Uterus (tissue), 3 donors: ENCODE measurements at regions not wholly inside any gene's neighbourhood (a gene's known extent, or its start where the extent isn't known, plus 50 kb on each side); places are given as distances from the start of the nearest gene placed in this dataset.

Experiments used
- DNase-seq, 2 donors: peaks; one replicate each; pipeline ENCODE4 v3.0.0-alpha.2; 2019 to 2020
- H3K27ac ChIP-seq, 2 donors: fragments of 200-600 bp; sonication (generic); 1 replicate in 1 of 2; 2 replicates in 1 of 2; pipeline ENCODE4 v1.5.1; 2016 to 2018
- H3K27me3 ChIP-seq, 2 donors: fragments of 200-600 bp; sonication (generic); one replicate each; pipeline ENCODE4 v1.5.1; 2018 to 2019; ENCODE audit warnings: control low read depth in 1 of 2
- H3K36me3 ChIP-seq, 2 donors: fragments of 200-600 bp; sonication (generic); one replicate each; pipeline ENCODE4 v1.5.1; 2019; ENCODE audit warnings: control low read depth in 1 of 2
- H3K4me1 ChIP-seq, 2 donors: fragments of 200-600 bp; sonication (generic); one replicate each; pipeline ENCODE4 v1.5.1; 2018 to 2019; ENCODE audit warnings: control low read depth in 1 of 2
- H3K4me3 ChIP-seq, 2 donors: fragments of 200-600 bp; sonication (generic); 1 replicate in 1 of 2; 2 replicates in 1 of 2; pipeline ENCODE4 v1.5.1; 2018 to 2019; ENCODE audit warnings: mild to moderate bottlenecking in 1 of 2
- H3K9me3 ChIP-seq, 2 donors: fragments of 200-600 bp; sonication (generic); one replicate each; pipeline ENCODE4 v1.5.1; 2019; ENCODE audit warnings: control low read depth in 1 of 2
- POLR2A ChIP-seq, 2 donors: fragments of 450-650 bp; IDR thresholded peaks; one replicate each; pipeline ENCODE4 v1.6.1; 2016; ENCODE audit warnings: antibody characterized with exemption in 2 of 2, mild to moderate bottlenecking in 1 of 2, moderate library complexity in 1 of 2
- intact Hi-C: fragments of 100-400 bp; cut with DNase I; formaldehyde crosslinking; loops from one replicate; pipeline ENCODE4 v1.15.1; 2023; ENCODE audit warnings: low total_unique reads
- TF ChIP-seq, protein P1 (sequence below), 4 experiments: fragments of 200-600 bp in 2 of 4; fragments of 450-650 bp in 2 of 4; sonication (generic) in 2 of 4; IDR thresholded peaks; one replicate each; pipeline ENCODE4 v1.5.1; 2016 to 2019; ENCODE audit warnings: antibody characterized with exemption in 4 of 4, mild to moderate bottlenecking in 2 of 4, moderate library complexity in 1 of 4
- donor health status: DM: yes; HTN: yes; CAD: no.

DNA sequence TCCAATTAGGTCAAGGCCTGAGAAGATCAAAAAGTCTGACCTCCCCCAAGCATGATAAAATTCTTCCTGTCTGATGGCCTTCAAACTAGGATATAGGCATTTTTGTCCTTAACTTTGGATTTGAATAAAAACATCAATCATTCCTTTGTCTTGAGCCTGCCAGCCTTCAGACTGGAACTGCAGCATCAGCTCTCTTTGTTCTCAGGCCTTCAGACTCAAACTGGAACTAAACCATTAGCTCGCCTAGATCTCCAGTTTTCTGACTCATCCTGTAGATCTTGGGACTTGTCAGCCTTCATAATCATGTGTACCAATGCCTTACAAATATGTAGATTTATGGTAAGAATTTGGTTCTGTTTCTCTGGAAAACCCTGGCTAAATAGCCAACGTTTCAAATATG is 721.7 kb downstream of the GALC start:
- no peak overlapping the region for H3K27ac ChIP-seq
- TF ChIP-seq, protein P1, sequence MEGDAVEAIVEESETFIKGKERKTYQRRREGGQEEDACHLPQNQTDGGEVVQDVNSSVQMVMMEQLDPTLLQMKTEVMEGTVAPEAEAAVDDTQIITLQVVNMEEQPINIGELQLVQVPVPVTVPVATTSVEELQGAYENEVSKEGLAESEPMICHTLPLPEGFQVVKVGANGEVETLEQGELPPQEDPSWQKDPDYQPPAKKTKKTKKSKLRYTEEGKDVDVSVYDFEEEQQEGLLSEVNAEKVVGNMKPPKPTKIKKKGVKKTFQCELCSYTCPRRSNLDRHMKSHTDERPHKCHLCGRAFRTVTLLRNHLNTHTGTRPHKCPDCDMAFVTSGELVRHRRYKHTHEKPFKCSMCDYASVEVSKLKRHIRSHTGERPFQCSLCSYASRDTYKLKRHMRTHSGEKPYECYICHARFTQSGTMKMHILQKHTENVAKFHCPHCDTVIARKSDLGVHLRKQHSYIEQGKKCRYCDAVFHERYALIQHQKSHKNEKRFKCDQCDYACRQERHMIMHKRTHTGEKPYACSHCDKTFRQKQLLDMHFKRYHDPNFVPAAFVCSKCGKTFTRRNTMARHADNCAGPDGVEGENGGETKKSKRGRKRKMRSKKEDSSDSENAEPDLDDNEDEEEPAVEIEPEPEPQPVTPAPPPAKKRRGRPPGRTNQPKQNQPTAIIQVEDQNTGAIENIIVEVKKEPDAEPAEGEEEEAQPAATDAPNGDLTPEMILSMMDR (IDR thresholded peaks at IDR 0.05): no peak
- TF ChIP-seq POLR2A (IDR thresholded peaks at IDR 0.05): no peak
- no peaks in the 10 kb centered on the region for H3K36me3 ChIP-seq
- no peaks in the 10 kb centered on the region for H3K9me3 ChIP-seq
- H3K4me3 ChIP-seq: no peak overlapping the region
- no peak for DNase-seq
- H3K4me1 ChIP-seq: no peaks in the 10 kb centered on the region
- intact Hi-C loops: no loop called here
- H3K27me3 ChIP-seq: no peaks in the 10 kb centered on the region

DNA sequence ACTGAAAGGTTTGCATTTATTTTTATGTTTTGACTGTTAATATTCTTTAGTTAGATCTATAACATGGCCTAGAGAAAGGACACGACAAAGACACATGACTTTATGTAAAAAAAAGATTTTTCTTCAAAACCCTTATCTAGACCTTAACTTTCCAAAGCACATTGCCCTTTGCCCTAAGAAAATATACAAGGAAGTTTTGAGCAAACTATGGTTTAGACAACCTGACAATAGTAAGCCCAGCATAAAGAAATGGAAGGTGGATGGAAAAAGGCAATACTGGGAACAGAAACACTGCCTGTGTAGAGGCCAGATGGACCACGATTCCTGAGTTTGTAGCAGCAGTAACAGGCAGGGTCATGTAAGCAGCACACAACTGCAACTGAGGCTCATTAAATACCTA is 724.0 kb downstream of the GALC start:
- Histone ChIP-seq H3K27ac (no peak overlapping the region), H3K9me3 (no peaks in the 10 kb centered on the region), H3K4me3 (no peak overlapping the region), H3K36me3 (no peaks in the 10 kb centered on the region), H3K27me3 (no peaks in the 10 kb centered on the region), H3K4me1 (no peaks in the 10 kb centered on the region)
- no peak for DNase-seq
- intact Hi-C loops: no loop called here
- TF ChIP-seq POLR2A (IDR thresholded peaks at IDR 0.05): no peak
- TF ChIP-seq, protein P1 (IDR thresholded peaks at IDR 0.05): no peak

DNA sequence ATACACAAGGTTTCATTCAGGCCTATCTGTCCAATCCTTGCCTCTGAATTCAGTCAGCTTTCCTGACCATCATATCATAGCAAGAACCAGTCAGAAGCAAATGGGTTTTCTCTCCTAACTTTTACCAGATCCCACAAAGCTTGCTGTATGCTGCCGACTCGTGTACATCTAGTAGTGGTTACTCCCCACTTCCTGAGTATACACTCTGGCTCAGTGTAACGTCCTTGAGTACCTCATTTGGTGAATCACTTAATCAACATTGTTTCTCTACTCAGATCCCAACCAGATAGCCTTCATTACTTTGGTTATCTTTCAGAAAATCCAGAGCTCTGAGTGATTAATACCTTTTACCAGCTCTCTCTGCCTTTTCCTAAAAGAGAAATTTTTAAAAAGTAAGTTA is 728.2 kb downstream of the GALC start:
- H3K27ac ChIP-seq: no peak overlapping the region
- H3K36me3 ChIP-seq: no peaks in the 10 kb centered on the region
- no peak for DNase-seq
- H3K27me3 ChIP-seq: no peaks in the 10 kb centered on the region
- TF ChIP-seq, protein P1 (IDR thresholded peaks at IDR 0.05): no peak
- no peak for TF ChIP-seq POLR2A (IDR thresholded peaks at IDR 0.05)
- H3K4me1 ChIP-seq: no peaks in the 10 kb centered on the region
- no peak overlapping the region for H3K4me3 ChIP-seq
- intact Hi-C loops: no loop called here
- no peaks in the 10 kb centered on the region for H3K9me3 ChIP-seq

DNA sequence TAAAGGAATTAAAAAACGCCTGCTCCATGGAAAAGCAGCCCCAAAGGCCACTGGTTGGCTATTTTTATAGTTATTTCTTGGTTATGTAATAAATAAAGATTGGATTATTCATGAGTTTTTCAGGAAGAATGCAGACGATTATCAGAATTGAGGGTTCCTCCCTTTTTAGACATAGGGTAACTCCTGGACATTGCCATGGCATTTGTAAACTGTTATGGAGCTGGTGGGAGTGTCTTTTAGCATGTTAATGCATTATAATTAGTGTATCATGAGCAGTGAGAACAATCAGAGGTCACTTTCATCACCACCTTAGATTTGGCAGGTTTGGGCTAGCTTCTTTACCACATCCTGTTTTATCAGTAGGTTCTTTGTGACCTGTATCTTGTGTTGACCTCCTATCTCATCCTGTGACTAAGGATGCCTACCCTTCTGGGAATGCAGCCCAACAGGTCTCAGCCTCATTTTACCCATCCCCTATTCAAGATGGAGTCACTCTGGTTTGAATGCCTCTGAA is 728.7 kb downstream of the GALC start:
- H3K4me1 ChIP-seq: no peaks in the 10 kb centered on the region
- intact Hi-C loops: no loop called here
- no peak overlapping the region for H3K4me3 ChIP-seq
- H3K9me3 ChIP-seq: no peaks in the 10 kb centered on the region
- TF ChIP-seq POLR2A (IDR thresholded peaks at IDR 0.05): no peak
- TF ChIP-seq, protein P1 (IDR thresholded peaks at IDR 0.05): no peak
- no peaks in the 10 kb centered on the region for H3K27me3 ChIP-seq
- no peaks in the 10 kb centered on the region for H3K36me3 ChIP-seq
- DNase-seq: no peak
- H3K27ac ChIP-seq: no peak overlapping the region

DNA sequence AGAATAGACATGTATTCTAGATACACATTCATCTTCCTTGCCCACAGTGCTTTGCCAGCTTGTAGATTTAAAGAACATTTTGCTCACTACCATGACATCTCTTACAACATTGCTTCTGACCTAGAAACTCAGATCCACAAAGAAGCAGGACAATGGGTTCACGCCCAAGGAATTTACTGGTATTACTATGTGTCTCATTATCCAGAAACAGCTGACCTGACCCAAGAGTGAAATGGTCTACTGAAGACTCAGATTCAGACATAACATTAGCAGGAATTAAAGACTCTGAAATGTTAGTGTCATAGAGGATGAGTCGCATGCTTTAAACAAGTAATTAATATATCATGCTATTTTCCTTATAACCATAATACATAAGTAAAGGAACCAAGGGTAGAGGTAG is 731.4 kb downstream of the GALC start:
- no peaks in the 10 kb centered on the region for H3K9me3 ChIP-seq
- intact Hi-C loops: no loop called here
- no peaks in the 10 kb centered on the region for H3K36me3 ChIP-seq
- no peak overlapping the region for H3K27ac ChIP-seq
- H3K4me3 ChIP-seq: no peak overlapping the region
- no peaks in the 10 kb centered on the region for H3K4me1 ChIP-seq
- DNase-seq: no peak
- TF ChIP-seq POLR2A (IDR thresholded peaks at IDR 0.05): no peak
- TF ChIP-seq, protein P1 (IDR thresholded peaks at IDR 0.05): no peak
- no peaks in the 10 kb centered on the region for H3K27me3 ChIP-seq
